HEK293T (cell line): ENCODE measurements at regions not wholly inside any gene's neighbourhood (a gene's known extent, or its start where the extent isn't known, plus 50 kb on each side); places are given as distances from the start of the nearest gene placed in this dataset.

Experiments used
- ARNT ChIP-seq: fragments of 450-650 bp; IDR thresholded peaks from 2 replicates; pipeline ENCODE4 v1.6.1; 2017; ENCODE audit warnings: mild to moderate bottlenecking
- BHLHE40 ChIP-seq: fragments of 450-650 bp; IDR thresholded peaks from 2 replicates; pipeline ENCODE4 v1.6.1; 2016; ENCODE audit warnings: mild to moderate bottlenecking, moderate library complexity, borderline replicate concordance
- CTBP1 ChIP-seq: fragments of 450-650 bp; IDR thresholded peaks from 2 replicates; pipeline ENCODE4 v1.6.1; 2016; ENCODE audit warnings: borderline replicate concordance
- FOXA1 ChIP-seq: fragments of 450-650 bp; IDR thresholded peaks from 2 replicates; pipeline ENCODE4 v1.6.1; 2016; ENCODE audit warnings: mild to moderate bottlenecking
- FOXK2 ChIP-seq: fragments of 450-650 bp; IDR thresholded peaks from 2 replicates; pipeline ENCODE4 v1.6.1; 2016; ENCODE audit warnings: mild to moderate bottlenecking
- FOXM1 ChIP-seq: fragments of 450-650 bp; IDR thresholded peaks from 2 replicates; pipeline ENCODE4 v1.6.1; 2017; ENCODE audit warnings: mild to moderate bottlenecking, borderline replicate concordance
- HDGF ChIP-seq: fragments of 450-650 bp; IDR thresholded peaks from 2 replicates; pipeline ENCODE4 v1.6.1; 2017; ENCODE audit warnings: antibody characterized with exemption, borderline replicate concordance
- NFRKB ChIP-seq: fragments of 450-650 bp; IDR thresholded peaks from 2 replicates; pipeline ENCODE4 v1.6.1; 2016; ENCODE audit warnings: mild to moderate bottlenecking, moderate library complexity
- PKNOX1 ChIP-seq: fragments of 450-650 bp; IDR thresholded peaks from 2 replicates; pipeline ENCODE4 v1.6.1; 2016
- SP1 ChIP-seq: fragments of 450-650 bp; IDR thresholded peaks from 2 replicates; pipeline ENCODE4 v1.6.1; 2017
- TARDBP ChIP-seq: fragments of 450-650 bp; IDR thresholded peaks from 2 replicates; pipeline ENCODE4 v1.6.1; 2016

DNA sequence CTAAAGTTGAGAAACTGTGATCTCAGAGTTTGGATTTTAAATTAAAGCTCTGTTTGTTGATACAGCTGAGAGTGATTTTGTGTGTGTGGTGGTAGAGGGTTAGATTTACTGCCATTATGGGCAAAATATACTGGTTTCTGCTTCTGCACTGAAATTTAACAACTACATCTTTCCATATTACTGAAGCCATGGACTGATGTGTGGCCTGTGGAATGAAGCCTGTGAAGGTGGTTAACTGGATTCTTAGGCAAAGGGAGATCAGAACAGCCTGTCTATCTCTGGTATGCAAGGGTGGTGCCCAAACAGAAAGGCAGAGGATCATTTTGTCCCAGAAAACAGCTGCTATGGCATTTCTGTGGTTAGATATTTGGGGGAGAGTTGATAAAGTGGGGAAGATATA, 297.3 kb upstream of the THBS1 start:
- TF ChIP-seq SP1, result no peak
- TF ChIP-seq PKNOX1, result no peak
- no peak for TF ChIP-seq CTBP1
- no peak for TF ChIP-seq HDGF
- no peak for TF ChIP-seq FOXA1
- TF ChIP-seq BHLHE40, result no peak
- TF ChIP-seq FOXK2, result no peak
- TF ChIP-seq TARDBP, result no peak
- no peak for TF ChIP-seq FOXM1
- no peak for TF ChIP-seq ARNT
- no peak for TF ChIP-seq NFRKB
